MM.1S (cell line): ENCODE measurements at regions not wholly inside any gene's neighbourhood (a gene's known extent, or its start where the extent isn't known, plus 50 kb on each side); places are given as distances from the start of the nearest gene placed in this dataset.

ENCODE experiments used
- DNase-seq: peaks from one replicate; pipeline ENCODE4 v3.0.0-alpha.2; 2015
- H2AFZ ChIP-seq: fragments of 300-600 bp; sonication (generic); 2 replicates; pipeline ENCODE4 v1.6.0; 2016; ENCODE audit warnings: antibody characterized with exemption, low read length
- H3F3A ChIP-seq: fragments of 300-600 bp; sonication (generic); 2 replicates; pipeline ENCODE4 v1.6.1; 2016; ENCODE audit warnings: mild to moderate bottlenecking, antibody characterized with exemption, low read length, moderate library complexity, mixed read lengths; ENCODE audit not compliant: insufficient read depth
- H3K27ac ChIP-seq: fragments of 300-600 bp; sonication (generic); 2 replicates; pipeline ENCODE4 v1.5.1; 2016; ENCODE audit warnings: mild to moderate bottlenecking, low read length
- H3K27me3 ChIP-seq: fragments of 300-600 bp; sonication (generic); replicated peaks from 2 replicates; pipeline ENCODE4 v1.6.0; 2016; ENCODE audit warnings: low read length; ENCODE audit not compliant: insufficient read depth
- H3K36me3 ChIP-seq: fragments of 300-600 bp; sonication (generic); replicated peaks from 2 replicates; pipeline ENCODE4 v1.6.1; 2016; ENCODE audit warnings: mild to moderate bottlenecking, low read length, mixed read lengths; ENCODE audit not compliant: insufficient read depth
- H3K4me1 ChIP-seq: fragments of 300-600 bp; sonication (generic); 2 replicates; pipeline ENCODE4 v1.6.1; 2016; ENCODE audit warnings: low read length, mixed read lengths
- H3K4me2 ChIP-seq: fragments of 300-600 bp; sonication (generic); 2 replicates; pipeline ENCODE4 v1.6.0; 2016; ENCODE audit warnings: low read depth, low read length
- H3K4me3 ChIP-seq: fragments of 300-600 bp; sonication (generic); 2 replicates; pipeline ENCODE4 v1.5.1; 2016; ENCODE audit warnings: low read length, mixed read lengths
- H3K79me2 ChIP-seq: fragments of 300-600 bp; sonication (generic); 2 replicates; pipeline ENCODE4 v1.6.1; 2016; ENCODE audit warnings: mixed run types, low read length, mixed read lengths
- H3K9ac ChIP-seq: fragments of 300-600 bp; sonication (generic); 2 replicates; pipeline ENCODE4 v1.6.1; 2016; ENCODE audit warnings: low read length, mixed read lengths
- H3K9me2 ChIP-seq: fragments of 300-600 bp; sonication (generic); replicated peaks from 2 replicates; pipeline ENCODE4 v1.6.1; 2016; ENCODE audit warnings: mild to moderate bottlenecking, low read length, mixed read lengths; ENCODE audit not compliant: insufficient read depth
- H3K9me3 ChIP-seq: fragments of 300-600 bp; sonication (generic); replicated peaks from 2 replicates; pipeline ENCODE4 v1.6.1; 2016; ENCODE audit warnings: mild to moderate bottlenecking, low read length, mixed read lengths; ENCODE audit not compliant: insufficient read depth
- H4K20me1 ChIP-seq: fragments of 300-600 bp; sonication (generic); 2 replicates; pipeline ENCODE4 v1.6.1; 2016; ENCODE audit warnings: mild to moderate bottlenecking, low read length, moderate library complexity, mixed read lengths; ENCODE audit not compliant: insufficient read depth
- EZH2 ChIP-seq: fragments of 300-600 bp; sonication (generic); optimal IDR thresholded peaks from 2 replicates; pipeline ENCODE3; 2017; ENCODE audit warnings: low read depth, mild to moderate bottlenecking, antibody characterized with exemption, low read length, mixed read lengths
- EZH2phosphoT487 ChIP-seq: fragments of 300-600 bp; sonication (generic); IDR thresholded peaks from 2 replicates; pipeline ENCODE4 v1.6.1; 2018; ENCODE audit warnings: antibody characterized with exemption, low read length
- TF ChIP-seq, protein P1 (sequence below): fragments of 300-600 bp; sonication (generic); IDR thresholded peaks from 2 replicates; pipeline ENCODE4 v1.5.1; 2016; ENCODE audit warnings: antibody characterized with exemption, low read length, mixed read lengths

DNA sequence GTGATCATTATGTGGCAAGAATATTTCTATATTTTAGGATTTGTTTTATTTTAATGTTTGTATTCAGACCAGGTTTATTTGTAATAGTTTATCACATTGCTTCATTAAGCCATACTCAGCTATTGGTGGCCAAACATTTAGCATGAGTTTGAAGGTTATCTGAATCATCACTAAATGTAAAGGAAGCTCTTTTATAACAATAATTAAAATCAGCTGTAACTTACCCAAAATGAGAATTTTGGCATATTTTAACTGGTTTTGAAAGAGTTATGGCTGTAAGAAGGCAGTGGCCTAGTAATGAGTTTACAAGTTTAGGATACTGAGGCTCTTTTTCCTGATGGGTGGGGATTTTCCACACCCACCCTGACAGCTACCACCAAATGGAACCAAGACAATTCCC is 177.8 kb downstream of the EN1 start:
- TF ChIP-seq, protein P1, sequence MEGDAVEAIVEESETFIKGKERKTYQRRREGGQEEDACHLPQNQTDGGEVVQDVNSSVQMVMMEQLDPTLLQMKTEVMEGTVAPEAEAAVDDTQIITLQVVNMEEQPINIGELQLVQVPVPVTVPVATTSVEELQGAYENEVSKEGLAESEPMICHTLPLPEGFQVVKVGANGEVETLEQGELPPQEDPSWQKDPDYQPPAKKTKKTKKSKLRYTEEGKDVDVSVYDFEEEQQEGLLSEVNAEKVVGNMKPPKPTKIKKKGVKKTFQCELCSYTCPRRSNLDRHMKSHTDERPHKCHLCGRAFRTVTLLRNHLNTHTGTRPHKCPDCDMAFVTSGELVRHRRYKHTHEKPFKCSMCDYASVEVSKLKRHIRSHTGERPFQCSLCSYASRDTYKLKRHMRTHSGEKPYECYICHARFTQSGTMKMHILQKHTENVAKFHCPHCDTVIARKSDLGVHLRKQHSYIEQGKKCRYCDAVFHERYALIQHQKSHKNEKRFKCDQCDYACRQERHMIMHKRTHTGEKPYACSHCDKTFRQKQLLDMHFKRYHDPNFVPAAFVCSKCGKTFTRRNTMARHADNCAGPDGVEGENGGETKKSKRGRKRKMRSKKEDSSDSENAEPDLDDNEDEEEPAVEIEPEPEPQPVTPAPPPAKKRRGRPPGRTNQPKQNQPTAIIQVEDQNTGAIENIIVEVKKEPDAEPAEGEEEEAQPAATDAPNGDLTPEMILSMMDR: no peak
- H3K9me2 ChIP-seq: no peaks in the 10 kb centered on the region
- H3K27me3 ChIP-seq: no peaks in the 10 kb centered on the region
- H3K79me2 ChIP-seq: no peaks in the 10 kb centered on the region
- no peak overlapping the region for H3K9ac ChIP-seq
- H3F3A ChIP-seq: no peaks in the 10 kb centered on the region
- DNase-seq: no peak
- H4K20me1 ChIP-seq: no peaks in the 10 kb centered on the region
- no peak overlapping the region for H3K4me3 ChIP-seq
- no peaks in the 10 kb centered on the region for H3K36me3 ChIP-seq
- H3K4me1 ChIP-seq: no peaks in the 10 kb centered on the region
- H3K9me3 ChIP-seq: no peaks in the 10 kb centered on the region
- no peak overlapping the region for H3K27ac ChIP-seq
- H2AFZ ChIP-seq: no peak overlapping the region
- H3K4me2 ChIP-seq: no peak overlapping the region

DNA sequence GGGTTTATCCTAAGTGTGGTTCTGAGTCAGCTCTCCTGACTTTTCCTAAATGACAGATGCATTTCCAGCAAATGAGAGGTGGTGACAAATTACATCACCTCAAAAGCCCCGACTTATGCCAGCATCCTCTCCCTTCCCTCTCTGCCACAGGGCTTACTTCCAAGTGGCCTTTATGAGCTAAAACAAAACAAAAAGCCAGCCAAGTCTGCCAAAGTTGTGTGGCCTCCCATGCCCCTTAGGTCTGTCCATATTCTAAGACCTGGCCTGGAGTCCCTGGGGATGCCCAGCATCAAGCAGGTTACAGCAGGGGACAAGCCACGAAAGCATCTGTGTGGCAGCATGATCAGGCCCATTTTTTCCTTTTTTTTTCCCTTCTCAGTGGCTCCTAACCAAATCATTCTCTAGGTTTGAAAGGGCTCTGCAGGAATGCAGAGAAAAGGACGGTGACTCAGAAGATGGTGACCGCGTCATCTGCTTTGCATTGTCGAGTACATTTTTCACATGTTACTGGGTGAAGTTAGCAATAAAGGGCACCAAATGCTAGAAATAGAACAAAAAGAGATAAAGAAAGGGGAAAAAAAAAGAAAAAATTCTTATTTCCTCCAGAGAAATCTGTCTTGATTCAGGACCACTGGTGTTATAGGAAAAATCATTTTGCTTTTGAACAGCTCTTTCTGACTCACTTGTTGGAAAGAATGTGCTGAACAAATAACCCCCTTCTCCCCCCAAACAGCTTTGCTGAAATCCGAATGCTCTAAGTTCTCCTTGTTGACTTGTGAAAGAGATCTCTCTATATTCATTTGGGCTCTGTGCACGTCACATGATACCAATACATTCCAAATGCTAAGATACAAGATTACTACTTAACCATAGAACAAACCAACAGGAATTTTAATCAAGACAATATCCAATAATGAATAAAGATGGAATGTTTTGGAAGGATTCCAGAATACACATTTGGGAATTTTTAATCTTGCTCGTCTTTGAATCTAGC is 178.7 kb downstream of the EN1 start:
- Histone ChIP-seq H3K79me2 (no peaks in the 10 kb centered on the region), H3K9me2 (no peaks in the 10 kb centered on the region), H3K4me1 (no peaks in the 10 kb centered on the region), H3K36me3 (no peaks in the 10 kb centered on the region), H3K4me3 (no peak overlapping the region), H3K27me3 (no peaks in the 10 kb centered on the region), H3K9me3 (no peaks in the 10 kb centered on the region), H4K20me1 (no peaks in the 10 kb centered on the region), H3K27ac (no peak overlapping the region), H3K9ac (no peak overlapping the region), H3F3A (no peaks in the 10 kb centered on the region), H2AFZ (no peak overlapping the region), H3K4me2 (no peak overlapping the region)
- no peak for DNase-seq
- TF ChIP-seq, protein P1: no peak
- TF ChIP-seq EZH2phosphoT487: no peak
- no peak for TF ChIP-seq EZH2

DNA sequence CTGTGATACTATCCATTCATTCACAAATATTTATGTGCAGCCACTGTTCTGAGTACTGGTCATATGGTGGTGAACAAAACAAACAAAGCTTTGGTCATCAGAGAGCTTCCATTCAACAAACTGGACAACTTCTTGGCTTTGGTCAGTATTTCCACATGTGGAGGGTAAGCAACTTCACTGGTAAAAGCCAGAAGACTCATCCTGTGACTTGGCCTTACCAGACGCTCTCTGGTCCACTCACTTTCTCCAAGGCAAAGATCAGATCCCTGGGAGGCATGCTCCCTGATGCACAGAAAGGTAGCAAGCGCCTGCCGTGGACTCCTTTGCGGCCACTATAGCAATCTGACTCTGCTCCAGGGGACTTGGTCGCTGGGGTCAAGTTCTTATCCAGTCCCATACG is 179.5 kb downstream of the EN1 start:
- no peaks in the 10 kb centered on the region for H3K36me3 ChIP-seq
- H3K79me2 ChIP-seq: no peaks in the 10 kb centered on the region
- H3K27me3 ChIP-seq: no peaks in the 10 kb centered on the region
- no peak overlapping the region for H3K9ac ChIP-seq
- H3K4me3 ChIP-seq: no peak overlapping the region
- H2AFZ ChIP-seq: no peak overlapping the region
- H3K9me3 ChIP-seq: no peaks in the 10 kb centered on the region
- H3K9me2 ChIP-seq: no peaks in the 10 kb centered on the region
- H3F3A ChIP-seq: no peaks in the 10 kb centered on the region
- no peak overlapping the region for H3K4me2 ChIP-seq
- no peaks in the 10 kb centered on the region for H3K4me1 ChIP-seq
- DNase-seq: no peak
- no peak for TF ChIP-seq EZH2
- no peak for TF ChIP-seq EZH2phosphoT487
- TF ChIP-seq, protein P1: no peak
- H3K27ac ChIP-seq: no peak overlapping the region
- H4K20me1 ChIP-seq: no peaks in the 10 kb centered on the region
